Thoracic aorta (tissue), 2 donors: ENCODE measurements at regions not wholly inside any gene's neighbourhood (a gene's known extent, or its start where the extent isn't known, plus 50 kb on each side); places are given as distances from the start of the nearest gene placed in this dataset.

Experiments
- ATAC-seq: fragments of 150-250 bp; one replicate; pipeline ENCODE4 v1.8.0; 2017; ENCODE audit warnings: low read depth; ENCODE audit not compliant: insufficient number of reproducible peaks, low FRiP score
- DNase-seq: peaks from one replicate; pipeline ENCODE4 v3.0.0-alpha.2; 2020; ENCODE audit warnings: low spot score
- H3K27ac ChIP-seq, 2 donors: fragments of 200-600 bp; sonication (generic); 1 replicate in 1 of 2; 2 replicates in 1 of 2; pipeline ENCODE4 v1.5.1; 2016; ENCODE audit warnings: mild to moderate bottlenecking in 2 of 2, moderate library complexity in 2 of 2
- H3K27me3 ChIP-seq: fragments of 200-600 bp; sonication (generic); replicated peaks from 2 replicates; pipeline ENCODE4 v1.6.0; 2016; ENCODE audit warnings: mild to moderate bottlenecking; ENCODE audit not compliant: insufficient read depth
- H3K36me3 ChIP-seq: fragments of 200-600 bp; sonication (generic); one replicate; pipeline ENCODE4 v1.5.1; 2016
- H3K4me1 ChIP-seq, 2 donors: fragments of 200-600 bp; sonication (generic); 1 replicate in 1 of 2; 2 replicates in 1 of 2; pipeline versions ENCODE4 v1.5.1 to v1.6.0; 2016; ENCODE audit warnings: low read depth in 2 of 2, mild to moderate bottlenecking in 1 of 2; ENCODE audit not compliant: control insufficient read depth in 1 of 2
- H3K4me3 ChIP-seq: fragments of 200-600 bp; sonication (generic); 2 replicates; pipeline ENCODE4 v1.5.1; 2016; ENCODE audit warnings: mild to moderate bottlenecking
- H3K9me3 ChIP-seq: fragments of 200-600 bp; sonication (generic); 2 replicates; pipeline ENCODE4 v1.5.1; 2016
- TF ChIP-seq, protein P1 (sequence below): fragments of 200-600 bp; sonication (generic); IDR thresholded peaks from one replicate; pipeline ENCODE4 v1.5.1; 2019; ENCODE audit warnings: antibody characterized with exemption

DNA sequence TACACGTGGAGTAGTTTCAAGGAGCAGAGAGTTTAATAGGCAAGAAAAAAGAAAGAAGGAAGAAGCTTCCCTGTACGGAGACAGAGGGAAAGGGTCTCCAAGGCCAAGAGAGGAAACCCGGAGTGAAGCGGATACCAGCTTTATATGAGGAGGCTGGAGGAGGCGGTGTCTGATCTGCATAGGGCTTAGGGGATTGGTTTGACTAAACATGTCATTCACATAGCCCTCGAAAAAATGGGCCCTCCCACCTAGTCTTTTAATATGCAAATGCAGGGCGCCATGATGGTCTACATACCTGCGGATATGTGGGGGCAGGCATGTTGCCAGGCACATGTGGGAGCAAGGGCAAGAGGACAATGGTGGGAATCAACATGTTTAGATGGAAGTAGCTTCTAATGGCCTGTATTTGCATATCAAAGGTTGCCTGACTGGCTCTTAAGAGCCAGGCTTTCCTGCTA lies 103.1 kb upstream of the UGT8 start:
- Histone ChIP-seq H3K27ac (no peak overlapping the region), H3K27me3 (no peaks in the 10 kb centered on the region), H3K4me1 (no peaks in the 10 kb centered on the region), H3K4me3 (no peak overlapping the region), H3K36me3 (no peaks in the 10 kb centered on the region), H3K9me3 (no peaks in the 10 kb centered on the region)
- DNase-seq: no peak
- ATAC-seq: no peak
- TF ChIP-seq, protein P1, sequence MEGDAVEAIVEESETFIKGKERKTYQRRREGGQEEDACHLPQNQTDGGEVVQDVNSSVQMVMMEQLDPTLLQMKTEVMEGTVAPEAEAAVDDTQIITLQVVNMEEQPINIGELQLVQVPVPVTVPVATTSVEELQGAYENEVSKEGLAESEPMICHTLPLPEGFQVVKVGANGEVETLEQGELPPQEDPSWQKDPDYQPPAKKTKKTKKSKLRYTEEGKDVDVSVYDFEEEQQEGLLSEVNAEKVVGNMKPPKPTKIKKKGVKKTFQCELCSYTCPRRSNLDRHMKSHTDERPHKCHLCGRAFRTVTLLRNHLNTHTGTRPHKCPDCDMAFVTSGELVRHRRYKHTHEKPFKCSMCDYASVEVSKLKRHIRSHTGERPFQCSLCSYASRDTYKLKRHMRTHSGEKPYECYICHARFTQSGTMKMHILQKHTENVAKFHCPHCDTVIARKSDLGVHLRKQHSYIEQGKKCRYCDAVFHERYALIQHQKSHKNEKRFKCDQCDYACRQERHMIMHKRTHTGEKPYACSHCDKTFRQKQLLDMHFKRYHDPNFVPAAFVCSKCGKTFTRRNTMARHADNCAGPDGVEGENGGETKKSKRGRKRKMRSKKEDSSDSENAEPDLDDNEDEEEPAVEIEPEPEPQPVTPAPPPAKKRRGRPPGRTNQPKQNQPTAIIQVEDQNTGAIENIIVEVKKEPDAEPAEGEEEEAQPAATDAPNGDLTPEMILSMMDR: no peak

DNA sequence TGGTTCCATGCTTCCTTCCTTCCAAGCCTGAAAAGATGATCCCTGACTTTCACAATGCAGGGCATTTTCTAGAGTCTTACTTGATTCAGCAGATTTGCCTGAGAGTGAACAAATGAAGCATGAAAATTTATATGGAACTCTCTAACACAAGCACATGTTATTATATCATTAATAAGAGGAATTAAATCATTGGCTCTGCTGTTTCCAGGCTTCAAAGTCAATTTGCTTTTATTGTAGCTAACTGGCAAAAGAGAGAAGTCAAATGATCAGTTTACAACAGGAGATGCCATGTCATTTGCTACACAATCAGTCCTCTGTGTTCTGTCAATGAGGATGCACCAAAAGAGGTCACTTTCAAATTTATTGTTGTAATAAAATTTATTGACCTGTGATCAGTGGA lies 101.5 kb upstream of the UGT8 start:
- DNase-seq: no peak
- Histone ChIP-seq H3K36me3 (no peaks in the 10 kb centered on the region), H3K9me3 (no peaks in the 10 kb centered on the region), H3K27ac (no peak overlapping the region), H3K4me1 (no peaks in the 10 kb centered on the region), H3K4me3 (no peak overlapping the region), H3K27me3 (no peaks in the 10 kb centered on the region)
- ATAC-seq: no peak
- TF ChIP-seq, protein P1: no peak

DNA sequence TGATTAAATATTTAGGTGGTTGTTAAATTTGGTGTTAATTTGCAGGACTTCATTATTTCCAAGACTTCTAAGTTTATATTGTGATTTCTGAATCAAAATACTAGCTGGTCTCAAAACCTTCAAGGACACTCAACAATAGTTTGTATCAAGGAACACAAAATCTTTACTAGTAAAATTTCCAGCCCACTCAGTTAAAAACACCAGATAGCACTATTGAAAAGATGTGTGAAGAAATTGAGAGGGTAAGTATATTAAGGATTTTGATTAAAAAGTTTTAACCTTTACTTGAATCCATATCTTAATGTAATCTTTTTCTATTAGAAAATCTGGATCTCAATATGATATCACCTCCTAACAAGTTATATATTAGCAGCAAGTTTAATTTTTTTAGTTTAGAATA lies 89.3 kb upstream of the UGT8 start:
- no peaks in the 10 kb centered on the region for H3K27me3 ChIP-seq
- ATAC-seq: no peak
- TF ChIP-seq, protein P1: no peak

DNA sequence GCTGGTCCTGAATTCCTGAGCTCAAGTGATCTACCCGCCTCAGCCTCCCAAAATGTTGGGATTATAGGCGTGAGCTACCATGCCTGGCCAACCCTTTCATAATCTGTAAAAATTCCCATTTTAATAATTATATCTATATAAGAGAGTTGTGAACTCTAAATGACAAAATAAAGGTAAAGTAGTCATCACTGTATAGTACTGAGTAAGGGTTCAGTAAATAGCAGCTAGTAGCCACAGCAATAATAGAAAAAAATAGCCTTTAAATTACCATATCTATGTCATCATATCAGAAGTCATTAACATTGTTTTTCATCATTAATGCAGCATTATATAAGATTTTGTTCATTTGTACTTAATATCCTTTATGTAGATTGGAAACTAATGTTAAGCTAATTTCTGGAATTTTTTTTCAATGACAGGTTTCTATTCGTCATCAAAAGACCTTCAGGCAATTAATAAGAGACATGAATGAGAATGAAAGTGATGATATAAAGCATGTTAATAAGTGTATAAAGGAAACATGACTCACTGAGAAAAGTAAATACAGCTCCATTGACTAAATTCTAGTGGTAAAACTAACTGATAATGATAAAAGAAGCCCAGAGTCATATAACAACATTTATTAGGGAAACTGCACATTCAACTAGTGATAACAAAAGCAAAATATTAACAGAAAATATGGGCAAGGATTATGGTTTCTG lies 85.9 kb upstream of the UGT8 start:
- H3K27ac ChIP-seq: no peak overlapping the region
- no peaks in the 10 kb centered on the region for H3K9me3 ChIP-seq
- H3K4me1 ChIP-seq: no peaks in the 10 kb centered on the region
- TF ChIP-seq, protein P1: no peak
- ATAC-seq (no peak), DNase-seq (no peak)
- H3K4me3 ChIP-seq: no peak overlapping the region
- no peaks in the 10 kb centered on the region for H3K36me3 ChIP-seq
- H3K27me3 ChIP-seq: no peaks in the 10 kb centered on the region

More for the DNA sequence above, 89.3 kb upstream of the UGT8 start:
- Histone ChIP-seq H3K9me3 (no peaks in the 10 kb centered on the region), H3K36me3 (no peaks in the 10 kb centered on the region), H3K4me3 (no peak overlapping the region), H3K27ac (no peak overlapping the region), H3K4me1 (no peaks in the 10 kb centered on the region)
- DNase-seq: no peak

DNA sequence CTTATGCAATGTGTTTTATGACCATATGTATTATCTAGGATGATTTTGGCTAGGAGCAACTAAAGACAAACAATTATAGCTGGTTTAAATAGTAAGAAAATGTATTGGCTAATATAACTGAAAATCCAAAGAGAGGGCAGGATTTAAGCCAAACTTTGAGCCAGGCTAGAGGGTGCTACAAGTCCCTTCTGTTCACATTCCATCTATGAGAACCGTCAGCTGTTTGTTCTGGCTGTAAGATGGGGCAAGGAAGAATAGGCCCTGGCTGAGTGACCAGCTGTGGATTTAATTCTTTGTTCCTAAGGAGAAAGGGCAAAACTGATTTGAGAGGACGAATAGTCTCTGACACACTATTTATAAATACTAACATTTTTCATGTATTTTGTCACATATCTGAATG lies 79.2 kb upstream of the UGT8 start:
- Histone ChIP-seq H3K27me3 (no peaks in the 10 kb centered on the region), H3K4me1 (no peaks in the 10 kb centered on the region), H3K36me3 (no peaks in the 10 kb centered on the region), H3K27ac (no peak overlapping the region), H3K9me3 (no peaks in the 10 kb centered on the region), H3K4me3 (no peak overlapping the region)
- DNase-seq (no peak), ATAC-seq (no peak)
- TF ChIP-seq, protein P1: no peak
